Hepatocyte (in vitro differentiated cells): ENCODE measurements at regions not wholly inside any gene's neighbourhood (a gene's known extent, or its start where the extent isn't known, plus 50 kb on each side); places are given as distances from the start of the nearest gene placed in this dataset.

Experiments
- DNase-seq: peaks from one replicate; pipeline ENCODE4 v3.0.0-alpha.2; 2016; ENCODE audit warnings: low spot score
- H2AFZ ChIP-seq: fragments of 200-600 bp; sonication (generic); 2 replicates; pipeline ENCODE4 v1.6.0; 2016; ENCODE audit warnings: antibody characterized with exemption, mild to moderate bottlenecking
- H3K27ac ChIP-seq: fragments of 200-600 bp; sonication (generic); 2 replicates; pipeline ENCODE4 v1.5.1; 2016; ENCODE audit warnings: mild to moderate bottlenecking
- H3K27me3 ChIP-seq: fragments of 200-600 bp; sonication (generic); 2 replicates; pipeline ENCODE4 v1.6.1; 2016
- H3K36me3 ChIP-seq: fragments of 200-600 bp; sonication (generic); replicated peaks from 2 replicates; pipeline ENCODE4 v1.5.1; 2016; ENCODE audit warnings: low read depth; ENCODE audit not compliant: insufficient read depth
- H3K4me1 ChIP-seq: fragments of 200-600 bp; sonication (generic); 2 replicates; pipeline ENCODE4 v1.5.1; 2016; ENCODE audit warnings: mild to moderate bottlenecking, moderate library complexity; ENCODE audit not compliant: insufficient read depth
- H3K4me2 ChIP-seq: fragments of 200-600 bp; sonication (generic); 2 replicates; pipeline ENCODE4 v1.6.0; 2016
- H3K4me3 ChIP-seq: fragments of 200-600 bp; sonication (generic); 2 replicates; pipeline ENCODE4 v1.5.1; 2016; ENCODE audit warnings: mild to moderate bottlenecking
- H3K79me2 ChIP-seq: fragments of 200-600 bp; sonication (generic); 2 replicates; pipeline ENCODE4 v1.6.0; 2017; ENCODE audit warnings: mild to moderate bottlenecking
- H3K9me2 ChIP-seq: fragments of 200-600 bp; sonication (generic); replicated peaks from 2 replicates; pipeline ENCODE4 v1.6.0; 2017; ENCODE audit warnings: mild to moderate bottlenecking; ENCODE audit not compliant: insufficient read depth
- H3K9me3 ChIP-seq: fragments of 200-600 bp; sonication (generic); 2 replicates; pipeline ENCODE4 v1.5.1; 2016; ENCODE audit warnings: low read depth, mild to moderate bottlenecking
- H4K20me1 ChIP-seq: fragments of 200-600 bp; sonication (generic); 2 replicates; pipeline ENCODE4 v1.6.0; 2016; ENCODE audit warnings: mild to moderate bottlenecking; ENCODE audit not compliant: insufficient read depth, poor library complexity, severe bottlenecking
- CTCF ChIP-seq: fragments of 200-600 bp; sonication (generic); IDR thresholded peaks from 2 replicates; pipeline ENCODE4 v1.5.1; 2016; ENCODE audit warnings: antibody characterized with exemption, mild to moderate bottlenecking; ENCODE audit not compliant: poor library complexity
- EZH2 ChIP-seq: fragments of 200-600 bp; sonication (generic); IDR thresholded peaks from 2 replicates; pipeline ENCODE4 v1.6.1; 2016; ENCODE audit warnings: antibody characterized with exemption, mild to moderate bottlenecking, borderline replicate concordance
- EZH2phosphoT487 ChIP-seq: fragments of 200-600 bp; sonication (generic); IDR thresholded peaks from one replicate; pipeline ENCODE4 v1.6.1; 2018; ENCODE audit warnings: antibody characterized with exemption, mild to moderate bottlenecking, low read depth, moderate library complexity; ENCODE audit not compliant: unreplicated experiment, severe bottlenecking
- whole genome bisulfite sequencing: methylation state at CpG from one replicate; pipeline ENCODE4 v1.1.6; 2016; ENCODE audit warnings: low lambda C conversion rate; ENCODE audit errors: missing lambda C conversion rate; 5-methylcytosine and 5-hydroxymethylcytosine counted together

GRCh38 chr15:19987389-19988048 lies 554.1 kb downstream of the GOLGA6L6 start:
- 50% methylated on average over 13 of the region's 13 CpGs for WGBS
- H4K20me1 ChIP-seq, result no peaks in the 10 kb centered on the region
- no peak overlapping the region for H3K4me3 ChIP-seq
- no peak overlapping the region for H3K27ac ChIP-seq
- TF ChIP-seq CTCF, result no peak
- TF ChIP-seq EZH2, result no peak
- TF ChIP-seq EZH2phosphoT487, result no peak
- no peaks in the 10 kb centered on the region for H3K4me1 ChIP-seq
- no peaks in the 10 kb centered on the region for H3K9me2 ChIP-seq
- no peaks in the 10 kb centered on the region for H3K9me3 ChIP-seq
- H3K36me3 ChIP-seq, result no peaks in the 10 kb centered on the region
- no peak overlapping the region for H3K4me2 ChIP-seq
- H2AFZ ChIP-seq, result no peak overlapping the region
- no peaks in the 10 kb centered on the region for H3K27me3 ChIP-seq
- no peak for DNase-seq
- H3K79me2 ChIP-seq, result no peaks in the 10 kb centered on the region

- H3K9me2 ChIP-seq, result no peaks in the 10 kb centered on the region
- TF ChIP-seq EZH2 (no peak), EZH2phosphoT487 (no peak), CTCF (no peak)
These were observed 557.5 kb downstream of the GOLGA6L6 start for GRCh38 chr15:19984101-19984500.

GRCh38 chr15:19974998-19975397 lies 566.6 kb downstream of the GOLGA6L6 start:
- TF ChIP-seq CTCF, result no peak
- TF ChIP-seq EZH2phosphoT487, result no peak
- TF ChIP-seq EZH2, result no peak
- Histone ChIP-seq H3K9me2 (no peaks in the 10 kb centered on the region), H4K20me1 (no peaks in the 10 kb centered on the region), H3K36me3 (no peaks in the 10 kb centered on the region), H3K9me3 (no peaks in the 10 kb centered on the region), H3K4me1 (no peaks in the 10 kb centered on the region), H3K4me3 (no peak overlapping the region), H3K27me3 (no peaks in the 10 kb centered on the region), H3K79me2 (no peaks in the 10 kb centered on the region), H3K4me2 (no peak overlapping the region), H3K27ac (no peak overlapping the region), H2AFZ (no peak overlapping the region)
- WGBS, result 67% methylated on average over 2 of the region's 2 CpGs
- DNase-seq, result no peak

More at GRCh38 chr15:19984101-19984500, 557.5 kb downstream of the GOLGA6L6 start:
- Histone ChIP-seq H3K4me3 (no peak overlapping the region), H3K27me3 (no peaks in the 10 kb centered on the region), H4K20me1 (no peaks in the 10 kb centered on the region), H3K27ac (no peak overlapping the region), H3K4me2 (no peak overlapping the region), H3K79me2 (no peaks in the 10 kb centered on the region), H3K36me3 (no peaks in the 10 kb centered on the region), H2AFZ (no peak overlapping the region), H3K9me3 (no peaks in the 10 kb centered on the region), H3K4me1 (no peaks in the 10 kb centered on the region)
- DNase-seq, result no peak
- WGBS, result 36% methylated on average over 1 of the region's 1 CpG
